ENCODE measurements at regions not wholly inside any gene's neighbourhood (a gene's known extent, or its start where the extent isn't known, plus 50 kb on each side); places are given as distances from the start of the nearest gene placed in this dataset.
"Not testable (repeated sequence)": the region's sequence is repeated elsewhere in the genome, so short reads cannot be mapped to it uniquely, and the experiment has no call there.

DNA sequence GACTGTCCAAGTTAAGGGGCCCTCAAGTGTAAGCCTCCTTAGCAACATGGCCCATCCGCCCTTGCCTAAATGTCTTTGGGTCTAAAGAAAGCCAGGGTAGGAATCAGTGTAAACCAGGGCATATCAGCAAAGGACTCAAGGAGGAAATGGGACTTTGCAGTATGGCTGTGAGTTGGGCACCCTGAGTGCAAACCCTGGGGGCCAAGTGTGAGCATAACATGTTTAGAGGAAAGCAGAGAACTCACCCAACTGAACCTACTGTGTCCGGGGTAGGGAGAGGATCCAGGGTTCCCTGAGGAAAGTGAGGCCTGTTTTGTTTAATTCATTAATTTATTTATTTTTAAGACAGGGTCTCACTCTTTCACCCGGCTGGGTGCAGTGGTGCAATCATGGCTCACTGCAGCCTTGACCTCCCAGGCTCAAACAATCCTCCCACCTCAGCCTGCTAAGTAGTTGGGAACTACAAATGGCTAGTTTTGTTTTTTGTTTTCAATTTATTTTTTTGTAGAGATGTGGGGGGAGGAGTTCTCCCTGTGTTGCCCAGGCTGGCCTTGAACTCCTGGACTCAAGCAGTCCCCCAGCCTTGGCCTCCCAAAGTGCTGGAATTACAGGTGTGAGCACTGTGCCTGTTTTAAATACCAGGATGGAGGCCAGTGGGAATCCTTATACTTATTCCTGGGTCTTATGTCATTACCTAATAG is 51.0 kb upstream of the ACTR3 start:
- no peak for DNase-seq (ENCODE audit: low read depth)

DNA sequence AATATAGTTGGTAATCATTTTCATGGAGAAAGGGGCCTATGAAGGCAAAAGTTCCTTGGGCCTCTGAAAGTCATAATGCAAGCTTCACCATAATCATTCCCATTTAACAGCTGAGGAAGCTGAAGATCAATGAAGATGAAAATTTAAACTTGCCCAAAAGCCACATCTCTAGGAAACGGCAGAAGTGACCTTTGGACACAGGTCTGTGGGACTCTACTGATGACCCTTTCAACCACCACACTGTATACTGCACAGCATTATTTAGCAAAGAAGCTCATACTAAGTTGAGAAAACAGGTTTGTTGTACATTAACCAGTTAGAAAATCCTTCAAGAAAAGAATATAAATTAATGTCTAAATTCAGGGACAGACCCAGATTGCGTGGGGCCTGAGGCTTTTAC is 51.6 kb upstream of the ACTR3 start:
- DNase-seq (ENCODE audit: low read depth) = no peak

DNA sequence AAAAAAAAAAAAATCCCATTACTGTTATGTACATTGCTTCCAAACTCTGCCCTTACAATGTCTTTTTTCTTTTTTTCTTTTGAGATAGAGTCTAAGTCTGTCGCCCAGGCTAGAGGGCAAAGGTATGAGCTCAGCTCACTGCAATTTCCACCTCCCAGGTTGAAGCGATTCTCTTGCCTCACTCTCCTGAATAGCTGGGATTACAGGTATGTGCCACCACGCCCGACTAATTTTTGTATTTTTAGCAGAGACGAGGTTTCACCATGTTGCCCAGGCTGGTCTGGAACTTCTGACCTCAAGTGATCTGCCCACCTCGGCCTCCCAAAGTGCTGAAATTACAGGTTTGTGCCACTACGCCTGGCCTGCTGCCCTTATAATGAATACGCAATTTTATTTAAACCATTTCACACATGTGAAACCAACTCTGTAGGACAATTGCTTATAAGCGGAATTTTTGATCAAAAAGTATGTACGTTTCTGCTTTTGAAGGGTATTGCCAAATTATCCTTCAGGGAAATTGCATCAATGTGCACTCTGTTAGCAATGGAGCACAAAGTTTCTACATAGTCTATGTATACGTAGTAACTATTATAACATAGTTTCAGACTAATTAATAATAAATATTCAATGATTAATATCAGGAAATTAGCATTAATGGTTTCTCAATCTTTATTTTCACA is 55.7 kb upstream of the ACTR3 start:
- no peak for DNase-seq (ENCODE audit: low read depth)

DNA sequence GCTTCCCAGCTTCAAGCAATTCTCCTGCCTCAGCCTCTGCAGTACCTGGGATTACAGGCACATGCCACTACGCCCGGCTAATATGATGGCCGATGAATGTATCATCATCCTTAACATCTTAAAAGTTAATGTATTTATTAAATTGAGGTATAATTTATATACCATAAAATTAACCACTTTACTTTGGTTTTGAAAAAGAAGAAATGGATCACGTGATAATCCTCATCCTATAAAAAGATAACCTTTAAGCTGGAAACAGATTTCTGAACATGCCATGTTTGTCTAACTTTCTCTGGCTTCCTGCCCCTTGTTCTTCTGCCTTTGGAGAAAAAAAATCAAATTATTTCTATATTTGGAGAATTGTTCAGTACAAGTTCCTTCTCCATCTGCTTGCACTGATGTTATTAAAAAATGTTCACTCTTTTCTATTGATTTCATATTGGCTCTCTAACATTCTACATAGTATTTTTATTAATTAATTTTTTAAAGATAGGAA is 57.0 kb upstream of the ACTR3 start:
- DNase-seq (ENCODE audit: low read depth) = no peak

DNA sequence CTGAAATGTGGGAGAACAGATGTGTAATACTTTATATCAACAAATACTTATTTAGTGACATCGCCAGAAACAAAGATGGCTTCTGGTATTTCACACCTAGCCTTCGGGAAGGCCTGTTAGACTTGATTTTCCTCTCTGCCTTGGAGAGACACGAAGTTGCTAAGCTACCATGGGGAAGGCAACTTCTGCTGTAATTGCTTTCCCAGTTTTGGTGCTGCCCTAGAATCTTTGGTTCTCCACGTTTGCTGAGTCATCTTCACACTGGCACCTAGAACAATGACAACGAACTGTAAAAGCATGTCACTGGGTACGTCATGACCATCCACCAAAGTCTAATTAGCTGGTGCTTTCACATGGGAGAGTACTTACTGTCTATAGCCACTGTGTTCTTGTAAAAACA is 58.7 kb upstream of the ACTR3 start:
- DNase-seq (ENCODE audit: low read depth) = peak; percentile 43

DNA sequence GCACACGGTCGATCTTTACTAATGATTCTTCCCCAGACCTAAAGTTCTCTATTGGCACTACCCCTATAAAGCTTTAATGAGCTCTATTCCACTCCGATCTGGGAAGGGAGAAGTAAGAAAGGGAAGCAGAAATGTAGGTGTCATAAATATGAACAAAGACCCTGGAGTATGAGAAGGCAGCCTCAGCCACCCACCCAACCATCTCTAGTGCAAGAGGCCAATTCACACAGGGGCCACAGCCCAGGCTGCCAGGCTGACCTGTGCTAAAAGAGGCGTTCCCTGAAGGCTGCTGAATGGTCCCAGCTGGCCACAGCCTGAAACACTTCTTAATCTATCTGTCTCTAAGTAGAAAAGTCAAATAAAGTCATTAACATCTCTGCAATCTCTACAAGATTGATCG is 60.1 kb upstream of the ACTR3 start:
- no peak for DNase-seq (ENCODE audit: low read depth)

DNA sequence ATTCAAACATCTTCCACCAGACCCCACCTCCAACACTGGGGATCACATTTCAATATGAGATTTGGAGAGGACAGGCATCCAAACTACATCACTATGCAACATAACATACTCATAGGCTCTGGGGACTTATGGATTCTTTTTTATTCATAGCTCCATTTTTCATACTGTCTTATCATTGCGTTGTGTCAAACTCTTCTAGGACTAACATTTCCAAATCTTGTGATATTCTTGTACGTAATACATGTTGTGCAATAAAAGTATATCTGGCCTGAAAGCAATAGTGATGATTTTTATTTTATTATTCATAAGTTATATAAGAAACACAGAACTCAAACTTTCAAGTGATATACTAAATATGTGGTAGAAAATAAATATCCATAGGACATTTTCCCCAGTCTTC is 60.6 kb upstream of the ACTR3 start:
- DNase-seq (ENCODE audit: low read depth) = no peak

DNA sequence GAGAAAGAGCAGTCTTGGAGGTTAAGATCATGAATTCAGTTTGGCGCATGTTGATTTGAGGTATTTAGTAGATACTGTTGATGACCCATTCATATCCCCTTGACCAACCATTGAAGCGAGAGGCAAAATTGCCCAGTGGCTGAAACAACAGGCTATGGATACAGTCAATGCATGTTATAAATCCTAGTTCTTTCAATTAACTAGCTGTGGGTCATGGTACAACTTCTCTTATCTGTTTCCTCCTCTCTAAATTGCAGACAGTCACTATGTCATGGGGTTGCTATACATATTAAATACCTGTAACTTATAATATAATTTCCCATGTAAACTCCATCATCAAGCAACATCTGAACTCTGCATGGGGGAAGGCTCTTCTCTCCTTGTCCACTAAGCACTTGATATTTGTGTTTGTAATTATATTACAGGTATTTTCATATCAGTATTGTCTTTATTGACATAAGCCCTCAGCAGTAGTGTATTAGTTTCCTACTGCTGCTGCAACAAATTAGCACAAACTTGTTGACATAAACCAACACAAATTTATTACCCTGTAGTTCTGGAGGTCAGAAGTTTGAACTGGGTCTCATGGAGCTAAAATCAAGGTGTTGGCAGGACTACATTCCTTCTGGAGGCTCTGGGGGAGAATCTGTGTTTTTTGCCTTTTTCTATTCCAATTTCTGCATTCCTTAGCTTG is 61.7 kb upstream of the ACTR3 start:
- DNase-seq (ENCODE audit: low read depth) = no peak

DNA sequence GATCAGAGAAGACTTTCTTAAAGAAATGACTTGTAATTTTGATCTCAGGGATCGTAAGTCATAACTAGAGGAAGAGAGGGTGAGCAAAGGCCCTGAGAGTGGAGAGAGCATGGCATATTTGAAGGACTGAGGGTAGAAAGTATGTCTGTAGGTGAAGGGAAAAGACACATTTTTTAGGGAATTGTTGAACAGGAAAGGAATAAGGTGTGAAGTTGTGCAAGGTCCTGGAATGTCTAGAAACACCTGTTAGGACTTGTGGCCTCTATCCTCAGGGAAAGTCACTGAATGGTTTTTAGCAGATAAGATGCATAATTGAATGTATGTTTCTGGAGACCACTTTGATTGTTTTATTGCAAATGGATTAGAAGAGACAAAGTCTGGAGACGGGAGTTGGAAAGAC is 62.5 kb upstream of the ACTR3 start:
- no peak for DNase-seq (ENCODE audit: low read depth)

DNA sequence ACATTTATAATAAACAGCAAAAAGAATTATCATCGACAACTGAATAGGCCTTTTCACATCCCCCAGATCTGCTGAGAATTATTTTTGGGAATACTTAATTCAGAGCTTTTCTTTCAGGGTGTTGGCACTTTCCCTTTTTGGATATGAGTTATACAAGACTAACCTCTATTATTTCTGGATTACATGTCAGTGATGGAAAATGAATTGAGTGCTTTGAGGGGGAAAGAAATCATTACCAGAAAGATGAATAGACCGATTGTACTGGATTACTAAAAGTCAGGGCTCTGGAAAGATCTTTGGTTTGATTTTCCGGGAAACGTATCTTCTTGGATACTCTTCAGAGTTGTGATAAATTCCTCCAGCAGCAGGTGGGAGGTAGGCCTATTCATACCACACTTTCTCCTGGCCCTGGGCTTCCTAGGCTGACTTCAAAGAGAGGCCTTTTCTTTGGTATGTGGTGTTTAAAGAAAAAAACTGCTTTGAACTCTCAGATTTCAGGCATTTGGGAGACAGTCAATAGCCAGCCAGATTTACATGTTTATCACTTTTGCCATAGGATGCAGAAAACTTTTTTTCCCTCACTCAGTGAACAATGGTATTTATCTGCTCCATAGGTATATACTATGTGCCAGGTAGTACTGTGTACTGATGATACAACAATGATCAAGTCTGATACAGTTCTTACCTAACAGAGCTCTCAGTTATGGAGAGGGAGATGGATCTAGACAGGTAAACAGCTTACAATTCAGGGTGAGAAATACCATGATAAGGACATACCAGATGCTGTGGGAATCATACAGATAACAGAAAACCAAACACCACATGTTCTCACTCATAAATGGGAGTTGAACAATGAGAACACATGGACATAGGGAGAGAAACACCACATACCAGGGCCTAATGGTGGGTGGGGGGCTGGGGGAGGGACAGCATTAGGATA is 63.3 kb upstream of the ACTR3 start:
- no peak for DNase-seq (ENCODE audit: low read depth)

DNA sequence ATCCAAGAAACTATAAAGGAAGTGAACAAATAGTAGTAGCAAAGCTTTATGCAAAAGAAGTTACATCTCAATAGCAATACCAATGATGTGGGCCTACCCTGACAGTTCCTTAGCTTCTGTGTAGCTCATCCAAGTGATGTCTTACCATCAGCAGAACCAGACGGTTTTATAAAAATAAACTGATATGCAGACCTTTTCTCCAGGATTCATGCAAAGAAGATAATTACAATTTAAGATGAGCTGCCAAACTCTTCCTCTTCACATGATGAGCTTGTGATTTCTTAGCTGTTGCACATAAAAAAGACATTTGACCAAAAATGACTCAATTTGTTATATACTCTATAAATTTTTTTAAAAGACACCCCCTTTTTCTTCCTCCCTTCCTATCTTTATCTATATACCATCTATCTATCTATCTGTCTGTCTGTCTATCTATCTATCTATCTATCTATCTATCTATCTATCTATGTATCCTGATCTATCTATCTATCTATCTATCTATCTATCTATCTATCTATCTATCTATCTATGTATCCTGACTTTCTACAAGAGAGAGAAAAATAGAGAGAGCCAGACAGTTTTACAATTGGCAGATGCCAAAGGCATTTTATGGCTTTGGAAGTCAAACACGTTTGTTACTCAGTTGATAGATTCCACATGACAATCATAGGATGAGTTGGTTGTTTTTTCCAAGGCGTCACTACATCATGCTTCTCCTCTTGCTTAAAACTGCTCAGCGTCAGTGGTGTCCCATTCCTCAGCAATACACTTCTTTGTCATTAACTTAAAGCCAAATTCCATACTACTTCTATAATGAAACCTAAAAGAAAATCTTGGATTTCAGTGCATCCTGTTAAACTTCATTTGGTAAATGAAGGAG is 65.9 kb upstream of the ACTR3 start:
- no peak for DNase-seq (ENCODE audit: low read depth)

DNA sequence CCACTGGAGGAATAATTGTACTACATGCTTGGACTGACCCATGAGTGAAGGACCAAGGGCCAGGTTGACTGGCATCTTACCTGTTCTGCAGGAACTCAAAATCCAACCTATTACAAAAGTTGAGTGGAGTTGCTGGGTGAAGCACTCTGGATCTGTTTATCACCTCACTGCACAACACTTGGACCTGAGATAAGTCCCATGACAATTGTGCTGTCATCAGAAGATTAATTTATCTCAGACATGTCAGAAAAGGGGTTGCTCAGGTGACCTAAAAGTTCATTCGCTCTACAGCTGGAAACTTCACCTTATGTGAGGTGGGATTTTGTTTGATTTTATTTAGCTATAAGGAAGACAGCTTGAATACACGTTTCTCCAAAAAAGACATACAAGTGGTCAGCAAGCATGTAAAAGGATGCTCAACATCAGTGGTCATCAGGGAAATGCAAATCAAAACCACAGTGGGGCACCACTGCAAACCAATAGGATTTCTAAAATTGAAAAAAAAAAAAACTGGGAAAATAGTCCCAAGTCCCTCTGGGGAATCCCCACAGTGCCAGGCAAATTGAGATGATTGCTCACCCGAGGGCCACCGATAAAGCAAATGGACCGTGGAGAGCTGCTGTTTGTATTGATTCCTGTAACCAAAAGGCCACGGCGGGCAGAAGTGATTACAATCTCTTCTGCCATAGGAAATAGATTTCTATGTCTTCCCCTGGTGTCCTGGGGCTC is 65.8 kb upstream of the SLC35F5 start:
- DNase-seq (ENCODE audit: low read depth) = peak; percentile 85

DNA sequence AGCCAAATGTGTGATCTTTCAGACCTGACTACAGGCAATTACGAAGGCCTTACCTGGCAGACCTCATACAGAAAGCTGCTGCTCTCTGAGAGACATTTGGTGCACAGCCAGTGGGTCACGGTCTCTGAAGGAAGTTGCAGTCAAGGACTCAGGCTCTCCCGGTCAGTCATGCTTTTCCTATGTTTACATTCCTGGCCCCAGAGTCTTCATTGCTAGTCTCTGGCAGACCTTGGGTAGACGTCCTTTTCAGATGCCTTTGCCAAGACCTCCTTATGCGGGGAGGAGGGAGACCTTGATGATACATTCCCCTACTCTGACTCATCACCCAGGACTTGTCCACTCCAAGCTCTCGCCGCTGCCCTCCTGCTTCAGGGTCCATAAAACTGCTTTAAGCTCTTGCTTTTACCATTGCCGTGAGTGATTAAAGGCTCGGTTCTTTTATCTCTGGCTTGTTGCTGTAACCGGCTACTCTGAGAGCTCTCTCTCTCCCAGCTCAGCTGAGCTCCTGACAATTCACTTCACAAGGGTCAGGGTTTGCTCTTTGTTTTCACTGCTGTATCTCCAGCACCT is 62.0 kb upstream of the SLC35F5 start:
- DNase-seq (ENCODE audit: low read depth) = peak; percentile 100

DNA sequence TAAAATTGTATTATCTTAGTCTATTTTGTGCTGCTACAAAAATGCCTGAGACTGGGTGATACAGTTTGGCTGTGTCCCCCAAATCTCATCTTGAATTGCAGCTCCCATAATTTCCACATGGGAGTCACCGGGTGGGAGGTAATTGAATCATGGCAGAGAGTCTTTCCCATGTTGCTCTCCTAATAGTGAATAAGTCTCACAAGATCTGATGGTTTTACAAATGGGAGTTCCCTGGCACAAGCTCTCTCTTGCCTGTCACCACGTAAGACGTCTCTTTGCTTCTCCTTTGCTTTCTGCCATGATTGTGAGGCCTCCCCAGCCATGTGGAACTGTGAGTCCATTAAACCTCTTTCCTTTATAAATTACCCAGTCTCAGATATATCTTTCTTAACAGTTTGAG is 57.0 kb upstream of the SLC35F5 start:
- not testable (repeated sequence) for DNase-seq (ENCODE audit: low read depth)

DNA sequence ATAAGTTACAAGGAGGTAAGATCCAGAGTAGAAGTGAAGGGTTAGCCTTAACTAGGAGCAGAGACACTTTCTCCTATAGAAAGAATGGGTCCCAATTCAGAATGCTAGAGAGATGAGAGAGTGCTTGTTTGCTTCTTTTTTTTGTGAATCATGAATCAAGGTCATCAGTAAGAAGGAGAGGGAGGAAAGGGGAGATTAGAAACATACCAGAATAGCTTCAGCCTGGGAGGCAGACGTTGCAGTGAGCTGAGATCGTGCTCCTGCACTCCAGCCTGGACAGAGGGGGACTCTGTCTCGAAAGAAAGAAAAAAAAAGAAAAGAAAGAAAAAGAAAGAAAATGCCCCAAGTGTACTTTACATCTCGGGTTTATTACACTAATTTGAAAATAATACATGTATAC is 55.8 kb upstream of the SLC35F5 start:
- no peak for DNase-seq (ENCODE audit: low read depth)

DNA sequence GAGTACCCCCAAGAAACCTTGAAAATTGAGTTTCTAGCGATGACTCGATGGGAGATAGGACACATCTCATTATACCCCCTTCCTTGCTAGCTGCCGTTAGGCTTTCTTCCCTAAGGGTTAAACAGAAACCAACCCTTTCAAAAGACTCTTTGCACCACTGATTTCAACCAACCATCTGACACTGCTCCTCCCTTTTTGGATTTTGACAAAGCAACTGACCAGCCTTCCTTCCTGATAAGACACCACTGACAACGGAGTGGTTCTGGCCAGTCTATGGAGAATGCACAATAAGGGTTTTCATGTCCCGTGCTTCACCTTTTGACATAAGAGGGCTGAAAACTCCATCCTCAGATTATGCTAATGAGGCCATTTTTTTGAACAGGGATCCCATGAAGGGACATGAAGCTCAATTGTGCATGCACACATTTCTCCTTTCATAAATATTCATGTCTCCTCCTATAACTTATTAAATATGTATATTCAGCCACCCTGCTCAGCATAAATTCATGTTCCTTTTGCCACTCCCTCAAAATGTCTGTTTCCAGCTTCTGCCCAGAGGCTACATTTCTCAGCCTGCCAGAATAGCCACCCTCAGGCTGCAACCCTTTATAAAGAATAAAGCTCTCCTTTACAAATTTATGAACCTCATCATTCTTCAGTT is 52.8 kb upstream of the SLC35F5 start:
- no peak for DNase-seq (ENCODE audit: low read depth)

DNA sequence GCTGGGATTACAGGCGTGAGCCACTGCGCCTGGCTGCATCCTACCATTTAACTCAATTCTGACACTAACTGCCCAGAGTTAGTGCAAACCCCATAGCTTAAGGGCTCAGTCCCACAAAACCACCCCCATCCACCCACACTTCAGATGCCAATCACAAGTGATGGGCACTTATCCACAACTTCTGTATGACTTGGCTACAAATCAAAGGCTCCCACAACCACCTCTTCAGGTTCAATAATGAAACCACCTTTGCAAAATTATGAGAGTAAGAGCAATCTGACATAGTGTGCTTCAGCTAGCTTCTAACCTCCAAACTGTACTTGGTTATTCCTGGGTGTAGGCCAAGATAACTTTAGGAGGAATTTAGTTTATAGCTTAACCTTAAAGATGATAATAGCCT is 51.3 kb upstream of the SLC35F5 start:
- no peak for DNase-seq (ENCODE audit: low read depth)

DNA sequence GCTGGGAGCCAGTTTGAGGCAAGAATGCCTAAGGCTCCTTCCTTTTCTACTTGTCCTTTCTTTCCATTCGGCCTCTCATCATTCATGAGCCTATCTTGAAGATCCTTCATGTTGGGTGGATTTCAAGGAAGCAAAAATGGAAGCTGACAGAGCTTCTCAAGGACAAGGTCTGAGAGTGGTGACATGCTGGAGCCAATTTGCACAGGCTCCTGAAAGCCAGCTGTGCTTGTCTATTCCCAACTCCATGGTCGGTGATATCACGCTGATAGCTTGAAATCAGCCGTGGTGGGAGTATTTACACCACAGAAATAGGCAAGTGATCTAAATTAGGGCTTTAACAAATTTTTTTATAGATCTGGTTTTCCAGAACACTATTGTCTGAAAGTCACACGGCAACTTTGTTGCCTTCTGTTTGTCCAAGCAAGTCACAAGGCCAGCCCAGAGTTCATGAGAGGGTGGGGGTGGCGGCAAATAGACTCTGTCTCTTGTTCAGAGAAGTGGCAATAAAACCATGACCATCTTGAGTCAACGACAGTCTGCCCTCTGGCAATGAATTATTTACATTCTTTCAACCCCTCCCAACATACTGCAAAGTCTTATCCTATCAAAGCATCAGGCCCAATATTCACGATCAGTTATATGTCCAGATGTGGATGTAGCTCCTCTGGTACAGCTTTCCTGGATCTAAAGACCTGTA is 49.9 kb upstream of the SLC35F5 start:
- DNase-seq (ENCODE audit: low read depth) = peak; percentile 71

Data from ELR (cell line).